HL-60 (cell line): ENCODE measurements at regions not wholly inside any gene's neighbourhood (a gene's known extent, or its start where the extent isn't known, plus 50 kb on each side); places are given as distances from the start of the nearest gene placed in this dataset.

Source experiments
- DNase-seq, 2 experiments: peaks; one replicate each; pipeline ENCODE4 v3.0.0-alpha.2; 2010 to 2020; ENCODE audit warnings: low read depth in 1 of 2, low spot score in 1 of 2
- H3K27ac ChIP-seq: fragments of 250-450 bp; sonication (Bioruptor Pico); replicated peaks from 2 replicates; pipeline ENCODE4 v1.5.1; 2020; ENCODE audit warnings: mild to moderate bottlenecking, moderate library complexity
- H3K27me3 ChIP-seq: fragments of 250-450 bp; sonication (Bioruptor Pico); 2 replicates; pipeline ENCODE4 v1.5.1; 2021; ENCODE audit warnings: mild to moderate bottlenecking, moderate library complexity; ENCODE audit not compliant: insufficient read depth, poor library complexity, severe bottlenecking
- H3K4me3 ChIP-seq: replicated peaks from 2 replicates; pipeline ENCODE4 v1.5.1; 2011; ENCODE audit warnings: mild to moderate bottlenecking, control low read depth, low read length; ENCODE audit not compliant: insufficient read depth
- CTCF ChIP-seq: IDR thresholded peaks from one replicate; pipeline ENCODE4 v1.5.1; 2011; ENCODE audit warnings: low read length, control low read depth, inconsistent platforms; ENCODE audit not compliant: insufficient read depth
- GABPA ChIP-seq: IDR thresholded peaks from 2 replicates; pipeline ENCODE4 v1.6.1; 2012; ENCODE audit warnings: low read depth
- POLR2AphosphoS5 ChIP-seq: IDR thresholded peaks from 2 replicates; pipeline ENCODE4 v1.6.1; 2012; ENCODE audit warnings: low read depth
- REST ChIP-seq: IDR thresholded peaks from 2 replicates; pipeline ENCODE4 v1.6.1; 2012; ENCODE audit warnings: low read depth; ENCODE audit not compliant: insufficient replicate concordance
- SPI1 ChIP-seq: IDR thresholded peaks from 2 replicates; pipeline ENCODE4 v1.6.1; 2012; ENCODE audit warnings: low read depth, mild to moderate bottlenecking, borderline replicate concordance

- no peak overlapping the region for H3K27ac ChIP-seq
Observed at GRCh38 chr9:78525986-78526560, 229.1 kb downstream of the PSAT1 start.

GRCh38 chr9:78533500-78533899 lies 236.6 kb downstream of the PSAT1 start:
- H3K27me3 ChIP-seq = no peaks in the 10 kb centered on the region
- DNase-seq = no peak
- H3K4me3 ChIP-seq = no peak overlapping the region
- H3K27ac ChIP-seq = no peak overlapping the region
- TF ChIP-seq CTCF (no peak), POLR2AphosphoS5 (no peak), SPI1 (no peak), GABPA (no peak), REST (no peak)

More at GRCh38 chr9:78525986-78526560, 229.1 kb downstream of the PSAT1 start:
- DNase-seq = no peak
- no peak for TF ChIP-seq CTCF
- TF ChIP-seq GABPA = no peak
- H3K4me3 ChIP-seq = no peak overlapping the region
- H3K27me3 ChIP-seq = no peaks in the 10 kb centered on the region

- TF ChIP-seq POLR2AphosphoS5 (no peak), GABPA (no peak), SPI1 (no peak), CTCF (no peak), REST (no peak)
Observed at GRCh38 chr9:78539188-78539587, 242.3 kb downstream of the PSAT1 start.

GRCh38 chr9:78539904-78540303 lies 243.0 kb downstream of the PSAT1 start:
- no peak overlapping the region for H3K4me3 ChIP-seq
- no peaks in the 10 kb centered on the region for H3K27me3 ChIP-seq
- TF ChIP-seq CTCF (no peak), SPI1 (no peak), GABPA (no peak), REST (no peak), POLR2AphosphoS5 (no peak)
- no peak overlapping the region for H3K27ac ChIP-seq
- DNase-seq = no peak

More at GRCh38 chr9:78539188-78539587, 242.3 kb downstream of the PSAT1 start:
- DNase-seq = no peak
- no peak overlapping the region for H3K4me3 ChIP-seq
- H3K27ac ChIP-seq = no peak overlapping the region
- no peaks in the 10 kb centered on the region for H3K27me3 ChIP-seq
